OCI-LY3 (cell line): ENCODE measurements at regions not wholly inside any gene's neighbourhood (a gene's known extent, or its start where the extent isn't known, plus 50 kb on each side); places are given as distances from the start of the nearest gene placed in this dataset.

Experiments used
- CTCF ChIP-seq: fragments of 200-600, 300-600 bp; sonication (generic); IDR thresholded peaks from 2 replicates; pipeline ENCODE4 v1.5.1; 2014; ENCODE audit warnings: antibody characterized with exemption, low read length, low read depth
- EZH2phosphoT487 ChIP-seq: fragments of 200-600 bp; shearing (Covaris generic); IDR thresholded peaks from 2 replicates; pipeline ENCODE4 v1.6.1; 2018; ENCODE audit warnings: antibody characterized with exemption, mixed run types, low read depth

GRCh38 chr9:89998633-89999032 is 393.8 kb downstream of the GADD45G start:
- TF ChIP-seq CTCF = no peak
- TF ChIP-seq EZH2phosphoT487 = no peak
